K562 (cell line): ENCODE measurements at regions not wholly inside any gene's neighbourhood (a gene's known extent, or its start where the extent isn't known, plus 50 kb on each side); places are given as distances from the start of the nearest gene placed in this dataset.

Experiments
- AFF1 ChIP-seq, 2 experiments: fragments of 450-650 bp; IDR thresholded peaks; 2 replicates each; pipeline ENCODE4 v1.6.1; 2018; ENCODE audit warnings: mild to moderate bottlenecking in 2 of 2, low read depth in 1 of 2; ENCODE audit not compliant: partially characterized antibody in 2 of 2
- CBX8 ChIP-seq: fragments of 200-600 bp; sonication (generic); IDR thresholded peaks from 2 replicates; pipeline ENCODE4 v1.6.1; 2012; ENCODE audit warnings: borderline replicate concordance, mixed run types, low read depth, mild to moderate bottlenecking, moderate library complexity, mixed read lengths, low read length, control low read depth, inconsistent platforms; ENCODE audit not compliant: poor library complexity, severe bottlenecking; ENCODE audit errors: extremely low read depth
- CXXC5 ChIP-seq: fragments of 250-450 bp; sonication (Bioruptor Pico); IDR thresholded peaks from 2 replicates; pipeline ENCODE4 v1.8.0; 2022; ENCODE audit warnings: inconsistent platforms, mild to moderate bottlenecking, moderate library complexity
- ESRRA ChIP-seq: fragments of 450-650 bp; IDR thresholded peaks from 2 replicates; pipeline ENCODE4 v1.6.1; 2014; ENCODE audit warnings: low read depth, mild to moderate bottlenecking, moderate library complexity, borderline replicate concordance
- ETV6 ChIP-seq, 3 experiments: fragments of 150-350 bp in 1 of 3; sonication (generic) in 1 of 3; formaldehyde crosslinking in 1 of 3; IDR thresholded peaks; 2 replicates each; pipeline versions ENCODE4 v1.6.1 to v1.8.0; 2014 to 2022; ENCODE audit warnings: borderline replicate concordance in 2 of 3, low read depth in 2 of 3, antibody characterized with exemption in 1 of 3, low read length in 1 of 3, mild to moderate bottlenecking in 1 of 3, missing genetic modification reagents in 1 of 3
- HNRNPH1 ChIP-seq: fragments of 200-400 bp; formaldehyde crosslinking; optimal IDR thresholded peaks from 2 replicates; pipeline ENCODE3; 2017; ENCODE audit warnings: low read depth, mild to moderate bottlenecking, low read length, moderate library complexity
- ID3 ChIP-seq, 2 experiments: fragments of 250-450 bp in 1 of 2; fragments of 450-650 bp in 1 of 2; sonication (Bioruptor Pico) in 1 of 2; IDR thresholded peaks; 2 replicates each; pipeline versions ENCODE4 v1.6.1 to v1.8.0; 2016 to 2021; ENCODE audit warnings: mild to moderate bottlenecking in 2 of 2, moderate library complexity in 2 of 2, missing compliant biosample characterization in 1 of 2, missing genetic modification characterization in 1 of 2
- POLR2AphosphoS2 ChIP-seq: IDR thresholded peaks from 2 replicates; pipeline ENCODE4 v1.6.1; 2012; ENCODE audit warnings: low read length, improper control_type of control experiment
- POLR2AphosphoS5 ChIP-seq: IDR thresholded peaks from 2 replicates; pipeline ENCODE4 v1.6.1; 2011; ENCODE audit warnings: mild to moderate bottlenecking, low read depth, low read length, moderate library complexity; ENCODE audit not compliant: control insufficient read depth, insufficient read depth
- POLR2B ChIP-seq: fragments of 450-650 bp; IDR thresholded peaks from 2 replicates; pipeline ENCODE4 v1.6.1; 2018; ENCODE audit warnings: low read depth; ENCODE audit not compliant: partially characterized antibody
- TAF1 ChIP-seq: IDR thresholded peaks from 2 replicates; pipeline ENCODE4 v1.6.1; 2011; ENCODE audit warnings: mild to moderate bottlenecking, low read length, moderate library complexity; ENCODE audit not compliant: insufficient read depth, control insufficient read depth, severe bottlenecking; ENCODE audit errors: extremely low read depth
- TCF3 ChIP-seq: sonication (generic); formaldehyde crosslinking; IDR thresholded peaks from 2 replicates; pipeline ENCODE4 v1.4.0; 2020; ENCODE audit warnings: mild to moderate bottlenecking, missing genetic modification reagents
- TCF7 ChIP-seq: sonication (generic); IDR thresholded peaks from 2 replicates; pipeline ENCODE4 v1.6.1; 2016; ENCODE audit warnings: antibody characterized with exemption, borderline replicate concordance
- ZBTB7A ChIP-seq: IDR thresholded peaks from 2 replicates; pipeline ENCODE4 v1.6.1; 2011; ENCODE audit warnings: low read depth, mild to moderate bottlenecking, low read length, moderate library complexity, borderline replicate concordance; ENCODE audit not compliant: control insufficient read depth
- ZFX ChIP-seq: sonication (generic); formaldehyde crosslinking; IDR thresholded peaks from 2 replicates; pipeline ENCODE4 v1.8.0; 2022; ENCODE audit warnings: mild to moderate bottlenecking, missing genetic modification reagents, moderate library complexity
- TF ChIP-seq, protein P1 (sequence below): fragments of 450-650 bp; IDR thresholded peaks from 2 replicates; pipeline ENCODE4 v1.6.1; 2016; ENCODE audit warnings: borderline replicate concordance
- TF ChIP-seq, protein P2 (sequence below): fragments of 250-450 bp; sonication (Bioruptor Pico); IDR thresholded peaks from 2 replicates; pipeline ENCODE4 v1.5.0; 2020; ENCODE audit warnings: mild to moderate bottlenecking, borderline replicate concordance

GRCh38 chr2:144659731-144660275 is 139.9 kb upstream of the ZEB2 start (continued):
- TF ChIP-seq ESRRA (peak; percentile 68; the same call in 1 of the 2 replicates), TAF1 (peak; percentile 37), ZBTB7A (no peak), POLR2B (no peak), CBX8 (no peak), CXXC5 (CRISPR knock-in tag) (peak; percentile 63), TCF3 (CRISPR knock-in tag) (peak; percentile 20; the same call in 1 of the 2 replicates), HNRNPH1 (no peak), ETV6 (IDR thresholded peaks at IDR 0.05; ENCODE audit: borderline replicate concordance in 1 of 2, low read depth in 2 of 2, low read length in 1 of 2) (no peak), ETV6 (CRISPR knock-in tag; IDR thresholded peaks at IDR 0.05; ENCODE audit: borderline replicate concordance) (no peak), TCF7 (no peak), AFF1 (IDR thresholded peaks at IDR 0.05; ENCODE audit: low read depth in 1 of 2, partially characterized antibody in 2 of 2) (peak in 1 of 2 experiments; percentile 33), ZFX (CRISPR knock-in tag) (peak; percentile 58), POLR2AphosphoS5 (no peak), ID3 (CRISPR knock-in tag; IDR thresholded peaks at IDR 0.05) (no peak), ID3 (tag; IDR thresholded peaks at IDR 0.05) (peak; percentile 48; the same call in 1 of the 2 replicates), POLR2AphosphoS2 (no peak)
- TF ChIP-seq, protein P1, sequence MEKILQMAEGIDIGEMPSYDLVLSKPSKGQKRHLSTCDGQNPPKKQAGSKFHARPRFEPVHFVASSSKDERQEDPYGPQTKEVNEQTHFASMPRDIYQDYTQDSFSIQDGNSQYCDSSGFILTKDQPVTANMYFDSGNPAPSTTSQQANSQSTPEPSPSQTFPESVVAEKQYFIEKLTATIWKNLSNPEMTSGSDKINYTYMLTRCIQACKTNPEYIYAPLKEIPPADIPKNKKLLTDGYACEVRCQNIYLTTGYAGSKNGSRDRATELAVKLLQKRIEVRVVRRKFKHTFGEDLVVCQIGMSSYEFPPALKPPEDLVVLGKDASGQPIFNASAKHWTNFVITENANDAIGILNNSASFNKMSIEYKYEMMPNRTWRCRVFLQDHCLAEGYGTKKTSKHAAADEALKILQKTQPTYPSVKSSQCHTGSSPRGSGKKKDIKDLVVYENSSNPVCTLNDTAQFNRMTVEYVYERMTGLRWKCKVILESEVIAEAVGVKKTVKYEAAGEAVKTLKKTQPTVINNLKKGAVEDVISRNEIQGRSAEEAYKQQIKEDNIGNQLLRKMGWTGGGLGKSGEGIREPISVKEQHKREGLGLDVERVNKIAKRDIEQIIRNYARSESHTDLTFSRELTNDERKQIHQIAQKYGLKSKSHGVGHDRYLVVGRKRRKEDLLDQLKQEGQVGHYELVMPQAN = no peak
- TF ChIP-seq, protein P2, sequence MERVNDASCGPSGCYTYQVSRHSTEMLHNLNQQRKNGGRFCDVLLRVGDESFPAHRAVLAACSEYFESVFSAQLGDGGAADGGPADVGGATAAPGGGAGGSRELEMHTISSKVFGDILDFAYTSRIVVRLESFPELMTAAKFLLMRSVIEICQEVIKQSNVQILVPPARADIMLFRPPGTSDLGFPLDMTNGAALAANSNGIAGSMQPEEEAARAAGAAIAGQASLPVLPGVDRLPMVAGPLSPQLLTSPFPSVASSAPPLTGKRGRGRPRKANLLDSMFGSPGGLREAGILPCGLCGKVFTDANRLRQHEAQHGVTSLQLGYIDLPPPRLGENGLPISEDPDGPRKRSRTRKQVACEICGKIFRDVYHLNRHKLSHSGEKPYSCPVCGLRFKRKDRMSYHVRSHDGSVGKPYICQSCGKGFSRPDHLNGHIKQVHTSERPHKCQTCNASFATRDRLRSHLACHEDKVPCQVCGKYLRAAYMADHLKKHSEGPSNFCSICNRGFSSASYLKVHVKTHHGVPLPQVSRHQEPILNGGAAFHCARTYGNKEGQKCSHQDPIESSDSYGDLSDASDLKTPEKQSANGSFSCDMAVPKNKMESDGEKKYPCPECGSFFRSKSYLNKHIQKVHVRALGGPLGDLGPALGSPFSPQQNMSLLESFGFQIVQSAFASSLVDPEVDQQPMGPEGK (CRISPR knock-in tag) = no peak
